Neural cell (in vitro differentiated cells): ENCODE measurements at regions not wholly inside any gene's neighbourhood (a gene's known extent, or its start where the extent isn't known, plus 50 kb on each side); places are given as distances from the start of the nearest gene placed in this dataset.

Experiments
- CTCF ChIP-seq: fragments of 450-650 bp; IDR thresholded peaks from 2 replicates; pipeline ENCODE4 v1.5.1; 2014; ENCODE audit warnings: antibody characterized with exemption, mild to moderate bottlenecking, moderate library complexity; ENCODE audit not compliant: poor library complexity, severe bottlenecking
- EZH2 ChIP-seq: fragments of 200-600, 300-800 bp; shearing (Covaris generic), sonication (generic); IDR thresholded peaks from 2 replicates; pipeline ENCODE4 v1.6.1; 2014; ENCODE audit warnings: antibody characterized with exemption, low read length, borderline replicate concordance, mild to moderate bottlenecking; ENCODE audit not compliant: insufficient read depth, poor library complexity, severe bottlenecking
- MXI1 ChIP-seq: fragments of 450-650 bp; conservative IDR thresholded peaks from 2 replicates; pipeline ENCODE4 v1.6.1; 2014; ENCODE audit warnings: antibody characterized with exemption, mild to moderate bottlenecking; ENCODE audit not compliant: poor library complexity, severe bottlenecking
- POLR2AphosphoS5 ChIP-seq: IDR thresholded peaks from 2 replicates; pipeline ENCODE4 v1.6.1; 2012
- TAF1 ChIP-seq: IDR thresholded peaks from 2 replicates; pipeline ENCODE4 v1.6.1; 2012; ENCODE audit warnings: low read depth

- TF ChIP-seq CTCF = no peak
- no peak for TF ChIP-seq EZH2
- no peak for TF ChIP-seq POLR2AphosphoS5
- TF ChIP-seq MXI1 = no peak
- TF ChIP-seq TAF1 = no peak
Measured at GRCh38 chr2:185152186-185152585, 553.9 kb downstream of the ZNF804A start.
